PC-9 (cell line): ENCODE measurements at regions not wholly inside any gene's neighbourhood (a gene's known extent, or its start where the extent isn't known, plus 50 kb on each side); places are given as distances from the start of the nearest gene placed in this dataset.

Source experiments
- BruUV-seq: library from RNA; stranded (reverse); fragments of 400-500 nt; replicated peaks from 2 replicates; lab custom pipeline; 2021; lab: Mats Ljungman, UMichigan
- CTCF ChIA-PET: fragments of 300-600 bp; sonication (Branson Sonifier 250); formaldehyde crosslinking; loops from one replicate; lab custom pipeline; 2022; ENCODE audit warnings: antibody characterized with exemption; lab: Charles Lee
- POLR2A ChIA-PET: fragments of 300-600 bp; sonication (Branson Sonifier 250); formaldehyde crosslinking; loops from one replicate; lab custom pipeline; 2022; ENCODE audit warnings: antibody characterized with exemption; ENCODE audit not compliant: unreplicated experiment; lab: Charles Lee
- DNase-seq, 2 experiments: peaks; one replicate each; pipeline versions ENCODE4 v3.0.0 to v3.0.0-alpha.2; 2015 to 2022; ENCODE audit warnings: mixed read lengths in 1 of 2
- H2AFZ ChIP-seq: fragments of 200-600 bp; sonication (generic); 2 replicates; pipeline ENCODE4 v1.8.1; 2017; ENCODE audit warnings: antibody characterized with exemption
- H3F3A ChIP-seq: fragments of 200-600 bp; sonication (generic); 2 replicates; pipeline ENCODE4 v1.8.1; 2017; ENCODE audit warnings: antibody characterized with exemption, mild to moderate bottlenecking, low read depth; ENCODE audit not compliant: insufficient read depth
- H3K27ac ChIP-seq: fragments of 200-600 bp; sonication (generic); 2 replicates; pipeline ENCODE4 v1.6.1; 2016; ENCODE audit warnings: mixed run types
- H3K27me3 ChIP-seq: fragments of 200-600 bp; sonication (generic); 2 replicates; pipeline ENCODE4 v1.6.1; 2016; ENCODE audit warnings: low read depth, mixed run types; ENCODE audit not compliant: insufficient read depth
- H3K36me3 ChIP-seq: fragments of 200-600 bp; sonication (generic); 2 replicates; pipeline ENCODE4 v1.6.1; 2016; ENCODE audit warnings: low read depth, mixed run types
- H3K4me1 ChIP-seq: fragments of 200-600 bp; sonication (generic); replicated peaks from 2 replicates; pipeline ENCODE4 v1.6.1; 2016; ENCODE audit warnings: mixed run types; ENCODE audit not compliant: insufficient read depth
- H3K4me2 ChIP-seq: fragments of 200-600 bp; sonication (generic); 2 replicates; pipeline ENCODE4 v1.6.1; 2017; ENCODE audit warnings: mixed run types
- H3K4me3 ChIP-seq: fragments of 200-600 bp; sonication (generic); 2 replicates; pipeline ENCODE4 v1.6.1; 2016; ENCODE audit warnings: mixed run types
- H3K79me2 ChIP-seq: fragments of 200-600 bp; sonication (generic); 2 replicates; pipeline ENCODE4 v1.6.1; 2017; ENCODE audit warnings: low read depth, mixed run types
- H3K9me2 ChIP-seq: fragments of 200-600 bp; sonication (generic); 2 replicates; pipeline ENCODE4 v1.8.1; 2017; ENCODE audit warnings: mild to moderate bottlenecking; ENCODE audit not compliant: insufficient read depth
- H3K9me3 ChIP-seq: fragments of 200-600 bp; sonication (generic); 2 replicates; pipeline ENCODE4 v1.8.1; 2016; ENCODE audit warnings: low read depth; ENCODE audit not compliant: insufficient read depth
- H4K20me1 ChIP-seq: fragments of 200-600 bp; sonication (generic); 2 replicates; pipeline ENCODE4 v1.8.1; 2017; ENCODE audit not compliant: insufficient read depth
- CTCF ChIP-seq: fragments of 200-600 bp; sonication (generic); conservative IDR thresholded peaks from 2 replicates; pipeline ENCODE4 v1.6.1; 2017; ENCODE audit warnings: mixed run types, antibody characterized with exemption, mild to moderate bottlenecking, moderate library complexity
- EZH2 ChIP-seq: fragments of 200-600 bp; sonication (generic); IDR thresholded peaks from 2 replicates; pipeline ENCODE4 v1.8.0; 2017; ENCODE audit warnings: antibody characterized with exemption, low read depth
- intact Hi-C: fragments of 100-400 bp; cut with micrococcal nuclease; formaldehyde crosslinking; loops from one replicate; pipeline ENCODE4 v1.10.0; 2022; ENCODE audit not compliant: unreplicated experiment

DNA sequence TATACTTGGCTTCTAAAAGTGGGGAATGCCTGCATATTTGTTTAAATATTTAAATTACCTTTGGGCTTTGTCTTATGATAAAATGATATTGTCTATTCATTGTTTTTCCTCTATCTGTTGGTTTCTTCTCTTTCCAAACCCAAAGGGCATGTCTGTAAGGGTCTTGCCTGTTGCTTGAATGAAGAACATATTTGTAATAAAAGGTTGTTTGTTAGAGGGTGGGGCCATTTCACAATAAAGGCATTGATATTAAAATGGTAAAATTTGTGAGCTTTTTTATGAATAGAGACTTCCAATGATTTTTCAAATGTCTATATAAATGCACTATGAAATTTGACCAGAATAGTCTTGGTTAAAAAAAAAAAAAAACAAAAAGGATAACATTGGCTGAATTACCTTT is 105.2 kb downstream of the DKK1 start:
- H3K9me3 ChIP-seq = 0 out of 2 replicates have a peak, but pooled peaks cover 3% of the 10 kb centered on the region
- no peaks in the 10 kb centered on the region for H3K4me1 ChIP-seq
- BruUV-seq = no TSS peak
- intact Hi-C loops = no loop called here
- ChIA-PET CTCF (no interaction called here), POLR2A (no interaction called here)
- TF ChIP-seq CTCF (no peak), EZH2 (no peak)
- no peak overlapping the region for H3K4me3 ChIP-seq
- DNase-seq = no peak
- H3F3A ChIP-seq = no peaks in the 10 kb centered on the region
- no peaks in the 10 kb centered on the region for H3K36me3 ChIP-seq
- no peaks in the 10 kb centered on the region for H3K27me3 ChIP-seq
- H3K4me2 ChIP-seq = no peak overlapping the region
- no peaks in the 10 kb centered on the region for H3K9me2 ChIP-seq
- H3K79me2 ChIP-seq = no peaks in the 10 kb centered on the region
- H4K20me1 ChIP-seq = no peaks in the 10 kb centered on the region
- no peak overlapping the region for H2AFZ ChIP-seq
- no peak overlapping the region for H3K27ac ChIP-seq

DNA sequence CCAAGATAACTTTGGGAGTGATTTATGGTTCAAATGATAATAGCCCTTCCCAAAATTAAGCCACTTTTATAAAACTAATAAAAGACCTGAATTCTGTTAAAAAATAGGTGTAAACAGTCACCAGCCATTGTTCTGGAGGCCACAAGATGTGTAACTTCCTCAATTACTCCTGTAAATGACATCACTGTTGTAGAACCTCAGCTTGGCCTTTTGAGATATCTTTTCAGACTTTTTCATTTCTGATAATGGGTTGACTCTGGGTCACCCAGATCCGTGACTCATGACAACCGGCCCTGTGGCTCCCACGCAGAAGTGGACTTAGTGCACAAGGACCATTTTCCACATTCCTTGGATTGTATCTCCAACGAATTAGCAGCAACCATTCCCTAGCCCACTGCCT is 106.6 kb downstream of the DKK1 start:
- Histone ChIP-seq H3K4me1 (no peaks in the 10 kb centered on the region), H3K27me3 (no peaks in the 10 kb centered on the region), H3K9me3 (0 out of 2 replicates have a peak, but pooled peaks cover 3% of the 10 kb centered on the region), H3K27ac (no peak overlapping the region), H3K79me2 (no peaks in the 10 kb centered on the region), H3K36me3 (no peaks in the 10 kb centered on the region), H4K20me1 (no peaks in the 10 kb centered on the region), H3K4me2 (no peak overlapping the region), H3F3A (no peaks in the 10 kb centered on the region), H2AFZ (no peak overlapping the region), H3K9me2 (no peaks in the 10 kb centered on the region), H3K4me3 (no peak overlapping the region)
- POLR2A ChIA-PET = no interaction called here
- CTCF ChIA-PET = no interaction called here
- BruUV-seq = no TSS peak
- DNase-seq = no peak
- TF ChIP-seq EZH2 (no peak), CTCF (no peak)
- intact Hi-C loops = no loop called here

DNA sequence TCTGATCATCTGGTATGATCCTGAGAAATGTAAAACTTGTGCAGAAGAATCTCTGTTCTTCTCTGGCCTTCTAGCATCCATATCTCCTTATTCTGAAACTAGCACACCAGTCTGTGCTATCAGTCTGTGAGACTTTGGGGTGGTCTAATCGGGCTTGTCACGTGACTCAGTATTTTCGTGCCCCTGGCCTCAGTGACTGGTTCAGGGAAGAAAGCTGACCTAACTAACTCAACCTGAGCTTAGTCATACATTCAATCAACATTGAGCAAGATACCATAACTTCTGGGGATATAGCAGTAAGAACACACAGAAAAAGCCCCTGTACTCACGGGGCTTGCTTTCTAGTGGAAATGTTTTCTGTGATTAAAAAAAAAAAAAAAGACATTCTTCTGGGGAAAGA is 109.3 kb downstream of the DKK1 start:
- DNase-seq = no peak
- Histone ChIP-seq H3K9me2 (no peaks in the 10 kb centered on the region), H3F3A (no peaks in the 10 kb centered on the region), H3K4me1 (no peaks in the 10 kb centered on the region), H4K20me1 (no peaks in the 10 kb centered on the region), H3K4me3 (no peak overlapping the region), H3K36me3 (no peaks in the 10 kb centered on the region), H3K79me2 (no peaks in the 10 kb centered on the region), H3K4me2 (no peak overlapping the region), H2AFZ (no peak overlapping the region), H3K27me3 (no peaks in the 10 kb centered on the region), H3K9me3 (0 out of 2 replicates have a peak, but pooled peaks cover 3% of the 10 kb centered on the region), H3K27ac (no peak overlapping the region)
- TF ChIP-seq EZH2 (no peak), CTCF (no peak)
- ChIA-PET POLR2A (interaction anchor here (0.7 kb wide), 1 partner anchor 27 kb away, joined by 3 read pairs; no protein-coding TSS in a partner anchor), CTCF (no interaction called here)
- BruUV-seq = no TSS peak
- intact Hi-C loops = no loop called here
